ENCODE measurements at regions not wholly inside any gene's neighbourhood (a gene's known extent, or its start where the extent isn't known, plus 50 kb on each side); places are given as distances from the start of the nearest gene placed in this dataset.

DNA sequence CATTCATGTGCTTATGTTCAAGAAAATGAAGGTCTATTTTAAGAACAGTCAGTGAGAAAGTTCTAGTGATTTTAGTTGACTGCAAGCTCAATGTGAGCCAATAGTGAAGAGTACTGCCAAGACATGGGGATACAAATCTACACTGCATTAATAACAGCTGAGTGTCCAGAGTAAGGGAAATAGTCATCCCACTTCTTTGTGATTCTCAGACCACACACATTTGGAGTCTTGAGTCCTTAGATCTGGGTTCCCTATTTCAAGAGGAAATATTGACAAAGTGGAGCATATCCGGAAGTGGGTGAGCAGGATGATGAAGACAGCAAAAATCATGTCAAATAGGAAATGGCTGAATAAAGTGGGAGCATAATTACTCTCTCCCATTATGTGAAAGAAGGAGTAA is 171.1 kb downstream of the LARP7 start:
- H3K4me1 ChIP-seq (ENCODE audit: control insufficient read depth in 5 of 5, insufficient read depth in 5 of 5, low read length in 5 of 5), result no peaks in the 10 kb centered on the region
- H3K9me3 ChIP-seq (ENCODE audit: control insufficient read depth in 5 of 5, low read length in 5 of 5), result no peaks in the 10 kb centered on the region
- H3K27ac ChIP-seq (ENCODE audit: low read depth, low read length), result no peak overlapping the region
- H3K4me3 ChIP-seq (ENCODE audit: low read depth in 1 of 5, low read length in 5 of 5), result no peak overlapping the region
- H3K36me3 ChIP-seq (ENCODE audit: control insufficient read depth in 5 of 5, insufficient read depth in 5 of 5, low read length in 5 of 5), result no peaks in the 10 kb centered on the region
- no peak overlapping the region for H3K9ac ChIP-seq (ENCODE audit: low read length in 5 of 5)
- H3K27me3 ChIP-seq (ENCODE audit: control insufficient read depth in 5 of 5, insufficient read depth in 4 of 5, low read length in 5 of 5), result no peaks in the 10 kb centered on the region

DNA sequence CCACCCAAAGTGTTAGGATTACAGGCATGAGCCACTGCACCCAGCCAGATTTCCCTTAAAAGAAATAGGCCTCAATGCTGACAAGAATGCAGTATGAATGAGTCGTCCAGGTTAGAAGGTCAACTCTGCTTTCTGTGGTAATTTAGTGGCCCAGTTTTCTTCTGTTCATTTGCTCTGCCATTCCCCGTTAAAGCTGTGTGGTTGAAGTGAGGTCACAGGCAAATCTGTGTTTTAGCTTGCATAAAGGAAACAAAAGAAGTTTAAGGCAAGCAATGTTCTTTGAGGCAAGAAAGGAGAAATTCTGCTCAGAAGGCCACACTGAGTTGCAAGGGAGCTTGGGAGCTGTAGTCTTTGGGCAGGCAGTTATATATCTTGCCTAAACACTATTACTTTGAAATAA is 176.8 kb downstream of the LARP7 start:
- no peaks in the 10 kb centered on the region for H3K9me3 ChIP-seq (ENCODE audit: control insufficient read depth in 5 of 5, low read length in 5 of 5)
- H3K4me3 ChIP-seq (ENCODE audit: low read depth in 1 of 5, low read length in 5 of 5), result no peak overlapping the region
- H3K4me1 ChIP-seq (ENCODE audit: control insufficient read depth in 5 of 5, insufficient read depth in 5 of 5, low read length in 5 of 5), result peaks cover 0 to 12% (median 10%) of the 10 kb centered on the region in 5 donors
- no peaks in the 10 kb centered on the region for H3K27me3 ChIP-seq (ENCODE audit: control insufficient read depth in 5 of 5, insufficient read depth in 4 of 5, low read length in 5 of 5)
- no peak overlapping the region for H3K27ac ChIP-seq (ENCODE audit: low read depth, low read length)
- H3K9ac ChIP-seq (ENCODE audit: low read length in 5 of 5), result no peak overlapping the region
- H3K36me3 ChIP-seq (ENCODE audit: control insufficient read depth in 5 of 5, insufficient read depth in 5 of 5, low read length in 5 of 5), result no peaks in the 10 kb centered on the region

- Histone ChIP-seq H3K4me1 (ENCODE audit: control insufficient read depth in 5 of 5, insufficient read depth in 5 of 5, low read length in 5 of 5) (peaks cover 0 to 15% (median 14%) of the 10 kb centered on the region in 5 donors), H3K9ac (ENCODE audit: low read length in 5 of 5) (peak overlapping the region; percentile 12 to 78 (median 42)), H3K27me3 (ENCODE audit: control insufficient read depth in 5 of 5, insufficient read depth in 4 of 5, low read length in 5 of 5) (no peaks in the 10 kb centered on the region), H3K4me3 (ENCODE audit: low read depth in 1 of 5, low read length in 5 of 5) (peak overlapping the region; percentile 59 to 90 (median 63)), H3K9me3 (ENCODE audit: control insufficient read depth in 5 of 5, low read length in 5 of 5) (no peaks in the 10 kb centered on the region), H3K27ac (ENCODE audit: low read depth, low read length) (peak overlapping the region; percentile 66), H3K36me3 (ENCODE audit: control insufficient read depth in 5 of 5, insufficient read depth in 5 of 5, low read length in 5 of 5) (no peaks in the 10 kb centered on the region)
Measured at GRCh38 chr4:112817933-112818593, 181.1 kb downstream of the LARP7 start.

DNA sequence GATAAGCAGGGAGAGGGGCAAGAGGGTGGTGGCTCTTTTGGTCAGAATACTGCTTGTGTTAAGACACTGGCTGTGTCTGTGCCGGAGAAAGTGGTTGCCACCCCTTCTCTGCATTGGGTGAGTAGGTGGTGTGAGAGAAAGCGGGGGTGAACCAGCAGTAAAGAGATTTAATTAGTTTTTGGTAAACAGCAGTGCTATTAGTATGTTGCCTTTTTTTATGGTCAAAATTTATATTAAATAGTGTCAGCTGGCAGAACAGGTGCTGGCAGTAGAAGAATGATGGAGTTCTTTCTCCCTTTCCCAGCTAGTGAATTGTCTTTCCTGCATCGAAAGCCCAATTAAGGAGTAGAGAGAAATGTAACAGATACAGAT is 181.6 kb downstream of the LARP7 start:
- H3K4me1 ChIP-seq (ENCODE audit: control insufficient read depth in 5 of 5, insufficient read depth in 5 of 5, low read length in 5 of 5), result peaks cover 0 to 15% (median 14%) of the 10 kb centered on the region in 5 donors
- H3K9me3 ChIP-seq (ENCODE audit: control insufficient read depth in 5 of 5, low read length in 5 of 5), result no peaks in the 10 kb centered on the region
- peak overlapping the region; percentile 59 to 90 (median 63) for H3K4me3 ChIP-seq (ENCODE audit: low read depth in 1 of 5, low read length in 5 of 5)
- peak overlapping the region; percentile 12 to 78 (median 42) for H3K9ac ChIP-seq (ENCODE audit: low read length in 5 of 5)
- peak overlapping the region; percentile 66 for H3K27ac ChIP-seq (ENCODE audit: low read depth, low read length)
- no peaks in the 10 kb centered on the region for H3K36me3 ChIP-seq (ENCODE audit: control insufficient read depth in 5 of 5, insufficient read depth in 5 of 5, low read length in 5 of 5)
- no peaks in the 10 kb centered on the region for H3K27me3 ChIP-seq (ENCODE audit: control insufficient read depth in 5 of 5, insufficient read depth in 4 of 5, low read length in 5 of 5)

DNA sequence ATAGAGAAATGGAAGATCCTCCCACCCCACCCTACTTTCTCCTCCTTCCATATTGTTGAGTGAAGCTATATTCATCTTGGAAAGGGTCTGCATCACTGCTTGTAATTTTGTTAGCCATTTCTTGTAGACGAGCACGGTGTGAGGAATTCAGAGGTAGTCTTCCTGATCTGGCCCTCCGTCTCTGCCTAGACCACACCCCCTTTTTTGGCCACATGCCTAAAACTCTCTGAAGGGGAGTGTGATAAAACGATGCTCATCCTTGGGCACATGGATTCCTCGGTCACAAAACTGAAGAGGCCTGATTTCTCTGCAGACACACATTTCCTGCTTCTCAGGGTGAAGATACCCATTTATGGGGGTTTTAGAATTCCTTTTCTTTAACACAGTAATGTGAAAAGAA is 182.8 kb downstream of the LARP7 start:
- Histone ChIP-seq H3K4me1 (ENCODE audit: control insufficient read depth in 5 of 5, insufficient read depth in 5 of 5, low read length in 5 of 5) (peaks cover 0 to 15% (median 14%) of the 10 kb centered on the region in 5 donors), H3K27me3 (ENCODE audit: control insufficient read depth in 5 of 5, insufficient read depth in 4 of 5, low read length in 5 of 5) (no peaks in the 10 kb centered on the region), H3K9me3 (ENCODE audit: control insufficient read depth in 5 of 5, low read length in 5 of 5) (no peaks in the 10 kb centered on the region), H3K4me3 (ENCODE audit: low read depth in 1 of 5, low read length in 5 of 5) (no peak overlapping the region), H3K9ac (ENCODE audit: low read length in 5 of 5) (no peak overlapping the region), H3K36me3 (ENCODE audit: control insufficient read depth in 5 of 5, insufficient read depth in 5 of 5, low read length in 5 of 5) (no peaks in the 10 kb centered on the region), H3K27ac (ENCODE audit: low read depth, low read length) (no peak overlapping the region)

- Histone ChIP-seq H3K4me3 (ENCODE audit: low read depth in 1 of 5, low read length in 5 of 5) (no peak overlapping the region), H3K27me3 (ENCODE audit: control insufficient read depth in 5 of 5, insufficient read depth in 4 of 5, low read length in 5 of 5) (no peaks in the 10 kb centered on the region), H3K36me3 (ENCODE audit: control insufficient read depth in 5 of 5, insufficient read depth in 5 of 5, low read length in 5 of 5) (no peaks in the 10 kb centered on the region), H3K4me1 (ENCODE audit: control insufficient read depth in 5 of 5, insufficient read depth in 5 of 5, low read length in 5 of 5) (peaks cover 0 to 11% (median 8%) of the 10 kb centered on the region in 5 donors), H3K9me3 (ENCODE audit: control insufficient read depth in 5 of 5, low read length in 5 of 5) (no peaks in the 10 kb centered on the region), H3K27ac (ENCODE audit: low read depth, low read length) (no peak overlapping the region), H3K9ac (ENCODE audit: low read length in 5 of 5) (no peak overlapping the region)
Measured at GRCh38 chr4:112823156-112823555, 186.2 kb downstream of the LARP7 start.

GRCh38 chr4:112823606-112824005 is 186.7 kb downstream of the LARP7 start:
- no peaks in the 10 kb centered on the region for H3K36me3 ChIP-seq (ENCODE audit: control insufficient read depth in 5 of 5, insufficient read depth in 5 of 5, low read length in 5 of 5)
- H3K27ac ChIP-seq (ENCODE audit: low read depth, low read length), result no peak overlapping the region
- H3K4me3 ChIP-seq (ENCODE audit: low read depth in 1 of 5, low read length in 5 of 5), result no peak overlapping the region
- no peak overlapping the region for H3K9ac ChIP-seq (ENCODE audit: low read length in 5 of 5)
- H3K9me3 ChIP-seq (ENCODE audit: control insufficient read depth in 5 of 5, low read length in 5 of 5), result no peaks in the 10 kb centered on the region
- no peaks in the 10 kb centered on the region for H3K27me3 ChIP-seq (ENCODE audit: control insufficient read depth in 5 of 5, insufficient read depth in 4 of 5, low read length in 5 of 5)
- H3K4me1 ChIP-seq (ENCODE audit: control insufficient read depth in 5 of 5, insufficient read depth in 5 of 5, low read length in 5 of 5), result peaks cover 0 to 7% (median 4%) of the 10 kb centered on the region in 5 donors

- no peak overlapping the region for H3K9ac ChIP-seq (ENCODE audit: low read length in 5 of 5)
- H3K27ac ChIP-seq (ENCODE audit: low read depth, low read length), result no peak overlapping the region
- H3K4me3 ChIP-seq (ENCODE audit: low read depth in 1 of 5, low read length in 5 of 5), result no peak overlapping the region
- H3K36me3 ChIP-seq (ENCODE audit: control insufficient read depth in 5 of 5, insufficient read depth in 5 of 5, low read length in 5 of 5), result no peaks in the 10 kb centered on the region
- peaks cover 0 to 2% (median 0%) of the 10 kb centered on the region in 5 donors for H3K4me1 ChIP-seq (ENCODE audit: control insufficient read depth in 5 of 5, insufficient read depth in 5 of 5, low read length in 5 of 5)
- no peaks in the 10 kb centered on the region for H3K27me3 ChIP-seq (ENCODE audit: control insufficient read depth in 5 of 5, insufficient read depth in 4 of 5, low read length in 5 of 5)
- H3K9me3 ChIP-seq (ENCODE audit: control insufficient read depth in 5 of 5, low read length in 5 of 5), result no peaks in the 10 kb centered on the region
Measured at GRCh38 chr4:112830753-112831386, 193.9 kb downstream of the LARP7 start.

- no peaks in the 10 kb centered on the region for H3K36me3 ChIP-seq (ENCODE audit: control insufficient read depth in 5 of 5, insufficient read depth in 5 of 5, low read length in 5 of 5)
Measured at GRCh38 chr4:112832493-112832892, 195.6 kb downstream of the LARP7 start.

GRCh38 chr4:112836895-112837294 is 200.0 kb downstream of the LARP7 start:
- H3K27me3 ChIP-seq (ENCODE audit: control insufficient read depth in 5 of 5, insufficient read depth in 4 of 5, low read length in 5 of 5), result no peaks in the 10 kb centered on the region
- no peak overlapping the region for H3K27ac ChIP-seq (ENCODE audit: low read depth, low read length)
- H3K9ac ChIP-seq (ENCODE audit: low read length in 5 of 5), result no peak overlapping the region
- H3K4me3 ChIP-seq (ENCODE audit: low read depth in 1 of 5, low read length in 5 of 5), result no peak overlapping the region
- peaks cover 0 to 2% (median 0%) of the 10 kb centered on the region in 5 donors for H3K4me1 ChIP-seq (ENCODE audit: control insufficient read depth in 5 of 5, insufficient read depth in 5 of 5, low read length in 5 of 5)
- H3K9me3 ChIP-seq (ENCODE audit: control insufficient read depth in 5 of 5, low read length in 5 of 5), result no peaks in the 10 kb centered on the region
- H3K36me3 ChIP-seq (ENCODE audit: control insufficient read depth in 5 of 5, insufficient read depth in 5 of 5, low read length in 5 of 5), result no peaks in the 10 kb centered on the region

More at GRCh38 chr4:112832493-112832892, 195.6 kb downstream of the LARP7 start:
- H3K27ac ChIP-seq (ENCODE audit: low read depth, low read length), result no peak overlapping the region
- peaks cover 0 to 2% (median 0%) of the 10 kb centered on the region in 5 donors for H3K4me1 ChIP-seq (ENCODE audit: control insufficient read depth in 5 of 5, insufficient read depth in 5 of 5, low read length in 5 of 5)
- no peaks in the 10 kb centered on the region for H3K27me3 ChIP-seq (ENCODE audit: control insufficient read depth in 5 of 5, insufficient read depth in 4 of 5, low read length in 5 of 5)
- H3K9ac ChIP-seq (ENCODE audit: low read length in 5 of 5), result no peak overlapping the region
- no peak overlapping the region for H3K4me3 ChIP-seq (ENCODE audit: low read depth in 1 of 5, low read length in 5 of 5)
- no peaks in the 10 kb centered on the region for H3K9me3 ChIP-seq (ENCODE audit: control insufficient read depth in 5 of 5, low read length in 5 of 5)
